Stimulated activated CD8-positive, alpha-beta memory T cell treated with anti-CD3 and anti-CD28 coated beads, Interleukin-2, amount 100 ng/mL, for 48 hours (primary cell): ENCODE measurements at regions not wholly inside any gene's neighbourhood (a gene's known extent, or its start where the extent isn't known, plus 50 kb on each side); places are given as distances from the start of the nearest gene placed in this dataset.

Source experiments
- DNase-seq, 2 donors: peaks; one replicate each; pipeline ENCODE4 v3.0.0-alpha.2; 2020; ENCODE audit warnings: low read depth in 2 of 2

GRCh38 chr7:41536122-41536872 lies 166.6 kb downstream of the INHBA start:
- DNase-seq, result no peak

GRCh38 chr7:41529831-41530230 lies 173.1 kb downstream of the INHBA start:
- DNase-seq, result no peak

- DNase-seq, result no peak
Measured at GRCh38 chr7:41524876-41525275, 178.0 kb downstream of the INHBA start.

GRCh38 chr7:41520445-41520844 lies 182.4 kb downstream of the INHBA start:
- no peak for DNase-seq

- DNase-seq, result no peak
Measured at GRCh38 chr7:41517771-41518170, 185.1 kb downstream of the INHBA start.

- no peak for DNase-seq
Measured at GRCh38 chr7:41508755-41509154, 194.1 kb downstream of the INHBA start.

GRCh38 chr7:41507686-41508268 lies 195.1 kb downstream of the INHBA start:
- DNase-seq, result no peak

GRCh38 chr7:41504214-41504980 lies 198.5 kb downstream of the INHBA start:
- no peak for DNase-seq

- no peak for DNase-seq
Measured at GRCh38 chr7:41503438-41503837, 199.5 kb downstream of the INHBA start.

- DNase-seq, result no peak
Measured at GRCh38 chr7:41501466-41501865, 201.4 kb downstream of the INHBA start.

- DNase-seq, result no peak
Measured at GRCh38 chr7:41501006-41501405, 201.9 kb downstream of the INHBA start.

GRCh38 chr7:41492603-41493002 lies 210.3 kb downstream of the INHBA start:
- DNase-seq, result no peak

GRCh38 chr7:41491883-41492471 lies 210.9 kb downstream of the INHBA start:
- DNase-seq, result no peak

- DNase-seq, result no peak
Measured at GRCh38 chr7:41491308-41491707, 211.6 kb downstream of the INHBA start.

- DNase-seq, result no peak
Measured at GRCh38 chr7:41489885-41490284, 213.0 kb downstream of the INHBA start.

GRCh38 chr7:41487229-41487940 lies 215.5 kb downstream of the INHBA start:
- DNase-seq, result no peak

- DNase-seq, result no peak
Measured at GRCh38 chr7:41481353-41481752, 221.5 kb downstream of the INHBA start.

GRCh38 chr7:41478187-41478586 lies 224.7 kb downstream of the INHBA start:
- DNase-seq, result no peak

- no peak for DNase-seq
Measured at GRCh38 chr7:41476460-41476803, 226.5 kb downstream of the INHBA start.

GRCh38 chr7:41475801-41476459 lies 227.0 kb downstream of the INHBA start:
- DNase-seq, result no peak

GRCh38 chr7:41472427-41473125 lies 230.3 kb downstream of the INHBA start:
- no peak for DNase-seq
